SK-N-SH treated with all-trans-retinoic acid at 6 μM for 48 hours (cell line): ENCODE measurements at regions not wholly inside any gene's neighbourhood (a gene's known extent, or its start where the extent isn't known, plus 50 kb on each side); places are given as distances from the start of the nearest gene placed in this dataset.

Experiments used
- ATAC-seq: fragments of 200-7000 bp; cut with Tn5 transposase; 3 replicates; pipeline ENCODE4 v1.9.1; 2020; ENCODE audit warnings: mild to moderate bottlenecking, moderate library complexity
- BACH2 ChIP-seq: fragments of 250-450 bp; sonication (Bioruptor Pico); IDR thresholded peaks from 2 replicates; pipeline ENCODE4 v1.9.0; 2021; ENCODE audit warnings: mild to moderate bottlenecking, borderline replicate concordance
- CREB5 ChIP-seq: fragments of 250-450 bp; sonication (Bioruptor Pico); IDR thresholded peaks from 2 replicates; pipeline ENCODE4 v1.5.1; 2020; ENCODE audit warnings: low read depth, mild to moderate bottlenecking, moderate library complexity
- CSDC2 ChIP-seq: fragments of 250-450 bp; sonication (Bioruptor Pico); IDR thresholded peaks from 2 replicates; pipeline ENCODE4 v1.5.0; 2020; ENCODE audit warnings: mild to moderate bottlenecking, moderate library complexity
- ESRRG ChIP-seq: fragments of 250-450 bp; sonication (Bioruptor Pico); IDR thresholded peaks from 2 replicates; pipeline ENCODE4 v1.6.1; 2021; ENCODE audit warnings: mild to moderate bottlenecking
- GLIS3 ChIP-seq: fragments of 250-450 bp; sonication (Bioruptor Pico); IDR thresholded peaks from 2 replicates; pipeline ENCODE4 v1.5.0; 2020; ENCODE audit warnings: mild to moderate bottlenecking, moderate library complexity
- ISL1 ChIP-seq: fragments of 250-450 bp; sonication (Bioruptor Pico); IDR thresholded peaks from 2 replicates; pipeline ENCODE4 v2.1.2; 2022; ENCODE audit warnings: mild to moderate bottlenecking, moderate library complexity
- OSR1 ChIP-seq: fragments of 250-450 bp; sonication (Bioruptor Pico); IDR thresholded peaks from 2 replicates; pipeline ENCODE4 v1.8.0; 2022; ENCODE audit warnings: moderate library complexity, mild to moderate bottlenecking, inconsistent platforms
- PATZ1 ChIP-seq: fragments of 250-450 bp; sonication (Bioruptor Pico); IDR thresholded peaks from 2 replicates; pipeline ENCODE4 v1.8.0; 2020; ENCODE audit warnings: mild to moderate bottlenecking, moderate library complexity, borderline replicate concordance
- POU6F1 ChIP-seq: fragments of 250-450 bp; sonication (Bioruptor Pico); IDR thresholded peaks from 2 replicates; pipeline ENCODE4 v1.8.0; 2021; ENCODE audit warnings: low read depth, mild to moderate bottlenecking, moderate library complexity, borderline replicate concordance
- RARB ChIP-seq: fragments of 250-450 bp; sonication (Bioruptor Pico); IDR thresholded peaks from 2 replicates; pipeline ENCODE4 v1.8.0; 2021; ENCODE audit warnings: mild to moderate bottlenecking, moderate library complexity
- SNAI2 ChIP-seq: fragments of 250-450 bp; sonication (Bioruptor Pico); IDR thresholded peaks from 2 replicates; pipeline ENCODE4 v1.5.0; 2020; ENCODE audit warnings: mild to moderate bottlenecking, moderate library complexity
- TCF4 ChIP-seq: fragments of 250-450 bp; sonication (Bioruptor Pico); IDR thresholded peaks from 2 replicates; pipeline ENCODE4 v1.8.0; 2021; ENCODE audit warnings: mild to moderate bottlenecking, moderate library complexity, borderline replicate concordance
- TOX ChIP-seq: fragments of 250-450 bp; sonication (Bioruptor Pico); IDR thresholded peaks from 2 replicates; pipeline ENCODE4 v1.8.0; 2021; ENCODE audit warnings: mild to moderate bottlenecking, moderate library complexity, borderline replicate concordance
- TSHZ2 ChIP-seq: fragments of 250-450 bp; sonication (Bioruptor Pico); IDR thresholded peaks from 2 replicates; pipeline ENCODE4 v1.5.0; 2020; ENCODE audit warnings: mild to moderate bottlenecking, moderate library complexity
- ZC3H10 ChIP-seq: fragments of 250-450 bp; sonication (Bioruptor Pico); IDR thresholded peaks from 2 replicates; pipeline ENCODE4 v1.5.1; 2021; ENCODE audit warnings: mild to moderate bottlenecking, moderate library complexity
- ZFP3 ChIP-seq: fragments of 250-450 bp; sonication (Bioruptor Pico); IDR thresholded peaks from 2 replicates; pipeline ENCODE4 v1.5.0; 2020; ENCODE audit warnings: mild to moderate bottlenecking, moderate library complexity
- ZFP30 ChIP-seq: fragments of 450-650 bp; formaldehyde crosslinking; IDR thresholded peaks from 2 replicates; pipeline ENCODE4 v1.5.0; 2022; ENCODE audit warnings: mild to moderate bottlenecking, moderate library complexity
- ZNF565 ChIP-seq: fragments of 450-650 bp; formaldehyde crosslinking; conservative IDR thresholded peaks from 2 replicates; pipeline ENCODE4 v1.5.0; 2020; ENCODE audit warnings: low read depth, mild to moderate bottlenecking, moderate library complexity
- ZNF70 ChIP-seq: fragments of 450-650 bp; formaldehyde crosslinking; IDR thresholded peaks from 2 replicates; pipeline ENCODE4 v1.5.0; 2020; ENCODE audit warnings: mild to moderate bottlenecking, moderate library complexity
- ZNF8 ChIP-seq: fragments of 450-650 bp; formaldehyde crosslinking; IDR thresholded peaks from 2 replicates; pipeline ENCODE4 v1.5.0; 2020; ENCODE audit warnings: mild to moderate bottlenecking, moderate library complexity

GRCh38 chr12:93168751-93169150 lies 209.0 kb upstream of the NUDT4 start:
- ATAC-seq = no peak
- TF ChIP-seq ZNF8 (no peak), SNAI2 (CRISPR knock-in tag) (no peak)

GRCh38 chr12:93169536-93169935 lies 208.2 kb upstream of the NUDT4 start:
- TF ChIP-seq SNAI2 (CRISPR knock-in tag) (no peak), ESRRG (CRISPR knock-in tag) (no peak), ISL1 (CRISPR knock-in tag) (no peak), TOX (CRISPR knock-in tag) (no peak), ZNF70 (CRISPR knock-in tag) (no peak)
- no peak for ATAC-seq

GRCh38 chr12:93170928-93171327 lies 206.8 kb upstream of the NUDT4 start:
- ATAC-seq = no peak

GRCh38 chr12:93173178-93173957 lies 204.4 kb upstream of the NUDT4 start:
- ATAC-seq = peak; percentile 6
- no peak for TF ChIP-seq POU6F1 (CRISPR knock-in tag)
- no peak for TF ChIP-seq ZNF8
- TF ChIP-seq PATZ1 (CRISPR knock-in tag) = peak; percentile 29; the same call in 1 of the 2 replicates
- TF ChIP-seq CSDC2 (CRISPR knock-in tag) = peak; percentile 83
- no peak for TF ChIP-seq ESRRG (CRISPR knock-in tag)
- TF ChIP-seq ZNF70 (CRISPR knock-in tag) = no peak
- no peak for TF ChIP-seq ZNF565
- TF ChIP-seq ZFP3 (CRISPR knock-in tag) = no peak

More at GRCh38 chr12:93170928-93171327, 206.8 kb upstream of the NUDT4 start:
- TF ChIP-seq TCF4 (CRISPR knock-in tag) = no peak
- TF ChIP-seq ZNF565 = no peak
- TF ChIP-seq ZFP30 (CRISPR knock-in tag) = no peak
- TF ChIP-seq SNAI2 (CRISPR knock-in tag) = no peak
- no peak for TF ChIP-seq OSR1 (CRISPR knock-in tag)
- TF ChIP-seq ESRRG (CRISPR knock-in tag) = no peak
- no peak for TF ChIP-seq ZNF8

GRCh38 chr12:93174048-93174447 lies 203.7 kb upstream of the NUDT4 start:
- peak; percentile 87 for ATAC-seq
- TF ChIP-seq ZC3H10 (CRISPR knock-in tag) = peak; percentile 89
- TF ChIP-seq CREB5 = no peak
- no peak for TF ChIP-seq ZFP30 (CRISPR knock-in tag)
- peak; percentile 89 for TF ChIP-seq TSHZ2 (CRISPR knock-in tag)
- peak; percentile 96 for TF ChIP-seq ISL1 (CRISPR knock-in tag)
- no peak for TF ChIP-seq ZNF565
- TF ChIP-seq OSR1 (CRISPR knock-in tag) = no peak
- no peak for TF ChIP-seq ZNF8
- TF ChIP-seq TOX (CRISPR knock-in tag) = peak; percentile 87; the same call in 1 of the 2 replicates
- TF ChIP-seq RARB (CRISPR knock-in tag) = 0 out of 2 replicates have a peak, but pooled peaks have one; percentile 68
- peak; percentile 42; the same call in 1 of the 2 replicates for TF ChIP-seq PATZ1 (CRISPR knock-in tag)
- TF ChIP-seq POU6F1 (CRISPR knock-in tag) = no peak
- TF ChIP-seq ESRRG (CRISPR knock-in tag) = no peak
- TF ChIP-seq GLIS3 = 0 out of 2 replicates have a peak, but pooled peaks have one; percentile 28
- TF ChIP-seq ZNF70 (CRISPR knock-in tag) = no peak
- no peak for TF ChIP-seq BACH2
- TF ChIP-seq ZFP3 (CRISPR knock-in tag) = peak; percentile 19; the same call in 1 of the 2 replicates
